Stimulated activated effector memory CD8-positive, alpha-beta T cell treated with anti-CD3 and anti-CD28 coated beads, Interleukin-12 subunit alpha, Interleukin-12 subunit beta, amount 100 ng/mL, for 72 hours (primary cell): ENCODE measurements at regions not wholly inside any gene's neighbourhood (a gene's known extent, or its start where the extent isn't known, plus 50 kb on each side); places are given as distances from the start of the nearest gene placed in this dataset.
A peak's percentile ranks its signal among the peaks of the same experiment; 100 is the strongest.

Experiments
- ATAC-seq: fragments of 150-1000 bp; cut with Tn5 transposase; 2 replicates; pipeline ENCODE4 v1.10.0; 2021
- DNase-seq, 2 donors: peaks; one replicate each; pipeline ENCODE4 v3.0.0; 2021 to 2022; ENCODE audit warnings: low spot score in 2 of 2
- H3K27ac Mint-ChIP-seq: one replicate; pipeline ENCODE4 v1.8.0; 2022; ENCODE audit warnings: mild to moderate bottlenecking, mixed read lengths
- H3K36me3 Mint-ChIP-seq: one replicate; pipeline ENCODE4 v1.8.0; 2022; ENCODE audit warnings: mild to moderate bottlenecking, mixed read lengths
- H3K4me1 Mint-ChIP-seq: one replicate; pipeline ENCODE4 v1.8.0; 2022; ENCODE audit warnings: mixed read lengths
- H3K4me3 Mint-ChIP-seq: one replicate; pipeline ENCODE4 v1.8.0; 2022; ENCODE audit warnings: mild to moderate bottlenecking, mixed read lengths
- H3K9me3 Mint-ChIP-seq: one replicate; pipeline ENCODE4 v1.8.0; 2022; ENCODE audit warnings: mixed read lengths

- H3K4me1 Mint-ChIP-seq, result no peaks in the 10 kb centered on the region
- no peaks in the 10 kb centered on the region for H3K9me3 Mint-ChIP-seq
- H3K27ac Mint-ChIP-seq, result no peak overlapping the region
- no peaks in the 10 kb centered on the region for H3K36me3 Mint-ChIP-seq
- ATAC-seq (no peak), DNase-seq (no peak)
- H3K4me3 Mint-ChIP-seq, result no peak overlapping the region
Measured at GRCh38 chr3:28791713-28792255, 443.2 kb upstream of the AZI2 start.

- Mint-ChIP-seq H3K27ac (no peak overlapping the region), H3K36me3 (no peaks in the 10 kb centered on the region), H3K4me3 (no peak overlapping the region), H3K9me3 (no peaks in the 10 kb centered on the region), H3K4me1 (no peaks in the 10 kb centered on the region)
- ATAC-seq (no peak), DNase-seq (no peak)
Measured at GRCh38 chr3:28792604-28793003, 444.0 kb upstream of the AZI2 start.

- no peak overlapping the region for H3K27ac Mint-ChIP-seq
- H3K9me3 Mint-ChIP-seq, result no peaks in the 10 kb centered on the region
- no peaks in the 10 kb centered on the region for H3K4me1 Mint-ChIP-seq
- no peak for DNase-seq
- H3K36me3 Mint-ChIP-seq, result no peaks in the 10 kb centered on the region
- no peak for ATAC-seq
- H3K4me3 Mint-ChIP-seq, result no peak overlapping the region
Measured at GRCh38 chr3:28799084-28799483, 450.5 kb upstream of the AZI2 start.

- no peak overlapping the region for H3K27ac Mint-ChIP-seq
- ATAC-seq (no peak), DNase-seq (no peak)
- H3K4me3 Mint-ChIP-seq, result no peak overlapping the region
- no peaks in the 10 kb centered on the region for H3K4me1 Mint-ChIP-seq
- no peaks in the 10 kb centered on the region for H3K9me3 Mint-ChIP-seq
- no peaks in the 10 kb centered on the region for H3K36me3 Mint-ChIP-seq
Measured at GRCh38 chr3:28800203-28800602, 451.6 kb upstream of the AZI2 start.

- no peak overlapping the region for H3K27ac Mint-ChIP-seq
- no peak overlapping the region for H3K4me3 Mint-ChIP-seq
- ATAC-seq (no peak), DNase-seq (no peak)
- H3K36me3 Mint-ChIP-seq, result no peaks in the 10 kb centered on the region
- no peaks in the 10 kb centered on the region for H3K9me3 Mint-ChIP-seq
- no peaks in the 10 kb centered on the region for H3K4me1 Mint-ChIP-seq
Measured at GRCh38 chr3:28808068-28808467, 459.4 kb upstream of the AZI2 start.

- no peak overlapping the region for H3K4me3 Mint-ChIP-seq
- ATAC-seq, result no peak
- H3K36me3 Mint-ChIP-seq, result no peaks in the 10 kb centered on the region
- H3K9me3 Mint-ChIP-seq, result no peaks in the 10 kb centered on the region
- no peak overlapping the region for H3K27ac Mint-ChIP-seq
- no peaks in the 10 kb centered on the region for H3K4me1 Mint-ChIP-seq
- no peak for DNase-seq
Measured at GRCh38 chr3:28816017-28816416, 464.9 kb upstream of the RBMS3 start.

- Mint-ChIP-seq H3K4me1 (no peaks in the 10 kb centered on the region), H3K4me3 (no peak overlapping the region), H3K36me3 (no peaks in the 10 kb centered on the region), H3K27ac (no peak overlapping the region), H3K9me3 (peaks cover under 1% of the 10 kb centered on the region)
- DNase-seq (no peak), ATAC-seq (no peak)
Measured at GRCh38 chr3:28824316-28824715, 456.6 kb upstream of the RBMS3 start.

GRCh38 chr3:28826840-28827239 is 454.0 kb upstream of the RBMS3 start:
- no peak overlapping the region for H3K27ac Mint-ChIP-seq
- no peaks in the 10 kb centered on the region for H3K36me3 Mint-ChIP-seq
- ATAC-seq (no peak), DNase-seq (no peak)
- no peak overlapping the region for H3K4me3 Mint-ChIP-seq
- no peaks in the 10 kb centered on the region for H3K4me1 Mint-ChIP-seq
- H3K9me3 Mint-ChIP-seq, result peaks cover 2% of the 10 kb centered on the region

GRCh38 chr3:28835249-28835648 is 445.6 kb upstream of the RBMS3 start:
- Mint-ChIP-seq H3K4me3 (no peak overlapping the region), H3K36me3 (no peaks in the 10 kb centered on the region), H3K9me3 (no peaks in the 10 kb centered on the region), H3K4me1 (no peaks in the 10 kb centered on the region), H3K27ac (no peak overlapping the region)
- DNase-seq (no peak), ATAC-seq (no peak)

GRCh38 chr3:28835751-28836150 is 445.1 kb upstream of the RBMS3 start:
- ATAC-seq, result no peak
- Mint-ChIP-seq H3K4me1 (no peaks in the 10 kb centered on the region), H3K4me3 (no peak overlapping the region), H3K9me3 (no peaks in the 10 kb centered on the region), H3K27ac (no peak overlapping the region), H3K36me3 (no peaks in the 10 kb centered on the region)
- no peak for DNase-seq

GRCh38 chr3:28836199-28836598 is 444.7 kb upstream of the RBMS3 start:
- Mint-ChIP-seq H3K27ac (no peak overlapping the region), H3K4me3 (no peak overlapping the region), H3K36me3 (no peaks in the 10 kb centered on the region), H3K9me3 (no peaks in the 10 kb centered on the region), H3K4me1 (no peaks in the 10 kb centered on the region)
- DNase-seq (no peak), ATAC-seq (no peak)

GRCh38 chr3:28840976-28841376 is 439.9 kb upstream of the RBMS3 start:
- Mint-ChIP-seq H3K27ac (peak overlapping the region; percentile 62), H3K36me3 (no peaks in the 10 kb centered on the region), H3K9me3 (no peaks in the 10 kb centered on the region), H3K4me1 (no peaks in the 10 kb centered on the region), H3K4me3 (no peak overlapping the region)
- ATAC-seq (peak; percentile 97), DNase-seq (peak in 1 of 2 donors; percentile 66)

GRCh38 chr3:28841441-28841840 is 439.4 kb upstream of the RBMS3 start:
- H3K4me1 Mint-ChIP-seq, result no peaks in the 10 kb centered on the region
- no peak overlapping the region for H3K4me3 Mint-ChIP-seq
- no peaks in the 10 kb centered on the region for H3K36me3 Mint-ChIP-seq
- ATAC-seq (peak; percentile 22), DNase-seq (peak in 1 of 2 donors; percentile 54)
- no peak overlapping the region for H3K27ac Mint-ChIP-seq
- no peaks in the 10 kb centered on the region for H3K9me3 Mint-ChIP-seq

GRCh38 chr3:28844298-28845005 is 436.4 kb upstream of the RBMS3 start:
- Mint-ChIP-seq H3K4me3 (no peak overlapping the region), H3K27ac (no peak overlapping the region), H3K36me3 (no peaks in the 10 kb centered on the region), H3K4me1 (no peaks in the 10 kb centered on the region), H3K9me3 (no peaks in the 10 kb centered on the region)
- ATAC-seq (no peak), DNase-seq (no peak)

- Mint-ChIP-seq H3K4me3 (no peak overlapping the region), H3K36me3 (no peaks in the 10 kb centered on the region), H3K27ac (no peak overlapping the region), H3K4me1 (no peaks in the 10 kb centered on the region), H3K9me3 (no peaks in the 10 kb centered on the region)
- no peak for ATAC-seq
- no peak for DNase-seq
Measured at GRCh38 chr3:28845006-28845324, 435.9 kb upstream of the RBMS3 start.

- ATAC-seq (no peak), DNase-seq (no peak)
- H3K36me3 Mint-ChIP-seq, result no peaks in the 10 kb centered on the region
- H3K4me3 Mint-ChIP-seq, result no peak overlapping the region
- H3K27ac Mint-ChIP-seq, result no peak overlapping the region
- H3K4me1 Mint-ChIP-seq, result no peaks in the 10 kb centered on the region
- H3K9me3 Mint-ChIP-seq, result no peaks in the 10 kb centered on the region
Measured at GRCh38 chr3:28846971-28847478, 433.8 kb upstream of the RBMS3 start.
